ENCODE measurements at regions not wholly inside any gene's neighbourhood (a gene's known extent, or its start where the extent isn't known, plus 50 kb on each side); places are given as distances from the start of the nearest gene placed in this dataset.
"Not testable (repeated sequence)": the region's sequence is repeated elsewhere in the genome, so short reads cannot be mapped to it uniquely, and the experiment has no call there.

DNA sequence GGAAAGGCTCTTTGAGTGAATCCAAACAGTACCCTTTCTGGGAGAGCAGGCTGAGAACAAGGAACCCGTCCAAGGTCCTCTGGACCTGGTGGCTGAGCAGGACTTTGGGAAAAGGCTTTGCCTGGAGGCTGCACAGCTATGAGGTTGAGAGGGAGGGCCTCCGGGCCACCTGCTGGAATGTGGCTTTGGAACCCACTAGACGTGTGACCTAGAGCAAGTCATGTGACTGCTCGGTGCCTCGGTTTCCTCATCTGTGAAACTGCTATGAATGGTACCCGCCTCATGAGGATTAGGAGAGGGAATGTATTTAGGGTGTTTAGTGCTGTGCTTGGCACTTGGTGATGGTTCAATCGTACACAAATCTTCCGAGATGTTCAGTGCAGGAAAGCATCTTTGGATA lies 50.4 kb downstream of the HAPSTR1 start:
- DNase-seq (ENCODE audit: low read depth): no peak

DNA sequence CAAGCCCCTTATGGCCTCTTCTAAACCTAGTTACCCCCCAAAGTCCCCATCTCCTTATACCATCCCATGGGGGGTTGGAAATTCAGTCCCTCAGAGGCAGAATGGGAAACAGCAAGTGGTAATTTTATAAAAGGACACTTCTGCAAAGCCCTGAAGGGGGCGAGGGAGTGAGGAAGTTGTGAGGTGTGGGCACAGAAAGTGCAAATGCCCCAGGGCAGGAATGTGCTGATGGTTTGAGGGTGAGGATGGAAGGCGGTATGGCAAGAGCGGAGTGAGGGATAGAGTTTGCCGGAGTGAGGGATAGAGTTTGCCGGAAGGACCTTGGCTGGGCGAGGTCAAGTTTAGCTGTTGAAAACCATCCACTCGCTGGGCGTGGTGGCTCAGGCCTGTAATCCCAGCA lies 52.7 kb downstream of the HAPSTR1 start:
- DNase-seq (ENCODE audit: low read depth): no peak

DNA sequence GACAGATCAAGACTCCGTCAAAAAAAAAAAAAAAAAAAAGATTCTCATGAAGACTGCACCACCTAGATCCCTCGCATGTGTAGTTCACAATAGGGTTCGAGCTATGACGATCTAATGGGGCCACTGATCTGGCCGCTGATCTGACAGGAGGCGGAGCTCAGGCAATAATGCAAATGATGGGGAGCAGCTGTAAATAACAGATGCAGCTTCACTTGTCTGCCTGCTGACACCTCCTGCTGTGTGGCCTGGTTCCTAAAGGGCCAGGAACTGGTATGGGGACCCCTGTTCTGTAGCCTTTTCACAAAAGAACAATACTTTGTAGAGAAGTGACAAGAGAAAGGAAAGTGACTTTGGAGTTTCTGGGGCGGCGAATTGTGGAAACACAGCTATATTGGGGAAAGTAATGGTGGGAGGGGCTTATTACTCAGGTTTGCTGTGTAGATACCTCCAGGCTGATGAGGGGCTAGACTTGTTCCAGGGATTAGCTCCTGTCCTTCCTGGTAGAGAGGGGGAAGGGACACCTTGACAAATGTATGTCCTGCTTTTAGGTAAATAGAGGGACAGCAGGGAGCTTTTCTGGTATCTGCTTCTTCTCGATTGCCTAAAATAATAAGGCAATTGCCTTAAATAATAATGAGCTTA lies 57.1 kb downstream of the HAPSTR1 start:
- DNase-seq (ENCODE audit: low read depth): no peak

DNA sequence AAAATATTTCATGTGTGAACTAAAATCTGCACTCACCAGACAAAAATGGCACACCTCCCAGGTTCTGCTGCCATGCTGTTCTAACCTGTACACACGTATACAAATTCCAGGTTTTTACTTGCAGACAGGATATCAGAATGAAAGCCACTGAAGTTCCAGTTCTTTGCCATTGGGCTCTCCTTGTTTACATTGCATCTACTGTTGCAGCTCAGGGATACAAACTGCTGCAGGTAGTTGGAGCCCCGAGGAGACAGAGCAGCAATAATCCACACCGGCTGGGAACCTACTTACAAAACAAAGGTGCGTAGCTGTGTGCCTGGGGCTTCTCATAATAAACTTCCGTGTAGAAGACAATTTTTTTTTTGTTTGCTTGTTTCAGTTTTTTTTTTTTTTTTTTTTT lies 59.6 kb downstream of the HAPSTR1 start:
- no peak for DNase-seq (ENCODE audit: low read depth)

DNA sequence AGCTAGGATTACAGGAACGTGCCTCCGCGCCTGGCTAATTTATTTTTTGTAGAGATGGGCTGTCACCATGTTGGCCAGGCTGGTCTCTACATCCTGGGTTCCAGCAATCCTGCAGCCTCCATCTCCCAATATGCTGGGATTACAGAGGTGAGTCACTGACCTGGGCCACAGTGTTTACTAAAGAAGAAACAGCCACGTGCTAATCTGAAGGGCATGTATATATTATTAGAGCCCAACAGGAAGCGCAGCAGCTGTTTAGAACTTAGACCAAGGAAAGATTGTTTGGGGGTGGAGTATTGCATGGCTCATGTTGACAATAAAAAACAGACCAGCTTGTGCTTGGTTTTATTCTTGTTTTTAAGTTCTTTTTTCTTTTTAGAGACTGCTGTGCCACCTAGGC lies 60.2 kb downstream of the HAPSTR1 start:
- peak; percentile 54 for DNase-seq (ENCODE audit: low read depth)

DNA sequence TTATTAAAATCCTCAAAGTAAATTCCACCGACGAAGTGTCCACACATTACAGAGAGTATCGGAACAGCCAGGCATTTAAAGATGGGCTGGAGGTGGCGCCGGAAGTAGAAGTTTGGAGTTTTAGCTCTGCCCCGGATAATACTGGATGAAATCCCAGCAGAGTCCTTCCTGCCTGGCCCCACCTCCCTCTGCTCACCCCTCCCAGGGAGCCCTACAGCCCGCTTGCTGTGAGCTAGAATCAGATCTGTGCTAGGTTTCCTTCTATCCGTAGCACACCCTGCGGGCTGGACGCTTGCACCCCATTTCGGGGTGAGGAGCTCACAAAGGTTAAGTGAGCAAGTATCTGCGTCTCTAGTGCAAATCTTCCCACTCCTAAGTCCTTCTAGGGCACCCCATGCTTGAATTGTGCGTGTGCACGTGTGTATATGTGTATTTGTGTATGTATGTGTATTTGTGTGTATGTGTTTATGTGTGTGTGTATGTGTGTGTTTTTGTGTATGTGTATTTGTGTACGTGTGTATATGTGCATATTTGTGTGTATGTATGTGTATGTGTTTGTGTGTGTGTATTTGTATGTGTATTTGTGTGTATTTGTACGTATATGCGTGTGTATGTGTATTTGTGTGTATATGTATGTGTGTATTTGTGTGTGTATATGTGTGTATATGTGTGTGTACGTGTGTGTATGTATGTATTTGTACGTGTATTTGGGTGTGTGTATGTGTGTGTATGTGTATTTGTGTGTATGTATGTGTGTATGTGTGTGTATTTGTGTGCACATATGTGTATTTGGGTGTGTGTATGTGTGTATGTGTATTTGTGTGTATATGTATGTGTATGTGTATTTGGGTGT lies 61.4 kb downstream of the HAPSTR1 start:
- no peak for DNase-seq (ENCODE audit: low read depth)

DNA sequence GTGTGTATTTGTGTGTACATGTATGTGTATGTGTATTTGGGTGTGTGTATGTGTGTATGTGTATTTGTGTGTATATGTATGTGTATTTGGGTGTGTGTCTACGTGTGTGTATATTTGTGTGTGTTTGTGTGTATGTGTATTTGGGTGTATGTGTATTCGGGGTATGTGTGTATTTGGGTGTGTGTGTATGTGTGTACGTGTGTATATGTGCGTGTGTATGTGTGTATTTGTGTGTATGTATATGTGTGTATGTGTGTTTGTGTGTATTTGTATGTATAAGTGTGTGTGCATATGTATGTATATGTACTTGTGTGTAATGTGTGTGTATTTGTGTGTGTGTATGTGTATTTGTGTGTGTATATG lies 62.0 kb downstream of the HAPSTR1 start:
- no peak for DNase-seq (ENCODE audit: low read depth)

DNA sequence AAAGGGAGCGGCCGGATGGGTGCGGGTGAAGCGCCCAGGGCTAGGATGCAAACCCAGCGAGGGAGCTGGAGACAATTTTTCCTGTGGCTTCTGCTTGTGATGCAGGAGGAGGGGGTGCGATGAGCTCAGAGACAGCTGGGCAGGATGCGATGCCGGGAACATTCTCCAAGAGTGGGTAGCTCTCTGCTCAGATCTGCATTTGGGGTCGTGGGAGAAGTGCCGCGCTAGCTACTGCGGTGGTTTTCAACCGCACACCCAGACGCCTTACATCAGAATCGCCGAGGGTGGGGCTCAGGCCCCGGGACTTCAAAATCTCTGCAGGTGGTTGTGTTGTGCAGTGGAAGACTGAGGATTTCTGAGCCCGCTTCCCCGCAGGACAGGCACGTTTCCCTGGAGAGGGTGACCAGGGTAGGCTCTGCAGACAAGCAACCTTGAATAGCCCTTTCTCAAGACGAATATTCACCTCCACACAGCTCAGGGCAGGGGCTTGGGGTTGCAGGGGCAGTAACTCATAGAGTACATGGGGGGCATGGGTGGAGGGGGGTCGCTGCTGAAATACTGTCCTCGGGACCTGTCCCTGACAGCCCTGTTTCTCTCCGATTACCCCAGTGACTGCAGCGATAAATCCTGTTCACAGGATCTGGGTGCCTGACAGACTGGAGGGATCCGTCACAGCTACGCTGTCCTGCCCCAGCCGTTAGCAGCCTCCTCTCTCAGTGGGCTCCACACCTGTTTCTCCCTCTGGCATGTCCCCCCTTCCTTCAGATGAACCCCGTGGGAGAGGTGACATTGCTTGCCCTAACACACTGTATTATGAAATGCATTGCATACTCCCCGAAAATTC lies 63.3 kb downstream of the HAPSTR1 start:
- no peak for DNase-seq (ENCODE audit: low read depth)

DNA sequence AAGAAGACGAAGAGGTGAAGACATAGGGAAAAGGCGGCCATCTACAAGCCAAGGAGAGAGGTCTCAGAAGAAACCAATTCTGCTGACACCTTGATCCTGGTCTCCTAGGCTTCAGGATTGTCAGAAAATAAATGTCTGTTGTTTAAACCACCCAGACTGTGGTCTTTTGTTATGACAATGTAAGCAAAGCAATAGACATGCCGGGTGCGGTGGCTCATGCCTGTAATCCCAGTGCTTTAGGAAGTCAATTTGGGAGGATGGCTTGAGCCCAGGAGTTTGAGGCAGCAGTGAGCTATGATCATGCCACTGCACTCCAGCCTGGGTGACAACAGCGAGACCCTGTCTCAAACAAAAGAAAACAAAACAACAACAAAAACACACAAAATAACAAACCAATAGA lies 64.4 kb downstream of the HAPSTR1 start:
- DNase-seq (ENCODE audit: low read depth): no peak

DNA sequence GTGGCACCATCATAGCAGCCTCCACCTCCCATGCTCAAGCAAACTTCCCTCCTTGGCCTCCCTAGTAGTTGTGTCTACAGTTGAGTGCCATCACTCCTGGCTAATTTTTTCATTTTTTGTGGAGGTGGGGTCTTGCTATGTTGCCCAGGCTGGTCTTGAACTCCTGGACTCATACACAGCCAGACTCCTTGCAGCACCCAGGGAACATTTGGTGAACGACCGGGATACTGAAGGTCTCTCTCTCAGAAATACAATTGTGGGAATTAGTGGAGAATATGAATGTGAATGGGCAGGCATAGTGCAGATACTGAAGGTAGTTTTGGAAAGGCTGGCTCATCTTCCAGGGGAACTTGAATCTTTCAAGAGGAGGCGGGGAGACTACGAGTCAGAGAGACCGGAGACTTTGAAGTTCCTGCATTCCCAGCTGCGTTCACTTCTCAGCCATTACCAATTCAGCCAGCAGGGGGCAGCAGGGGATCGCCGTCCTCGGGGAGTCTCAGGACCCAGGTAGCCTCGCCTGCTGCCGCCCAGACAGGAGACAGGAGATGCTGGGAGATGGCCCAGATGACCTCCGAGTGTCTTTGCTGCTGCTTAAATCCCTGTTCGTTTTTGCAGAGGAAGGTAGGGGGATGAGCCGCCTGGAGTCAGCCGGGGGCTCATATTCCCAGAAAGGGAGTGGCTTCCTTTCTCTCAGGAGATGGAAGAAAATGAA lies 68.6 kb downstream of the HAPSTR1 start:
- peak; percentile 55 for DNase-seq (ENCODE audit: low read depth)

DNA sequence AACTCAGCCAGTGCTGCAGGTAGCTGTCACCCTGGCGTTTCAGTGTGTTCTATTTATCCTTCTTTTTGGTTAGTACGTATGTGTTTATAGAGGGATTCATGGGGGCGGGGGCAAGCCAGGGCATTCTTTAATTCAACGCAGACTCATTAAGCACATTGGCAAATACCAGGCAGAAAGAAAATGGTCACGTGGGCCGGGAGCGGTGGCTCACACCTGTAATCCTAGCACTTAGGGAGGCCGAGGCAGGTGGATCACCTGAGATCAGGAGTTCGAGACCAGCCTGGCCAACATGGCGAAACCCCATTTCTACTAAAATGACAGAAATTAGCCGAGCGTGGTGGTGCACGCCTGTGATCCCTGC lies 69.1 kb downstream of the HAPSTR1 start:
- DNase-seq (ENCODE audit: low read depth): no peak

DNA sequence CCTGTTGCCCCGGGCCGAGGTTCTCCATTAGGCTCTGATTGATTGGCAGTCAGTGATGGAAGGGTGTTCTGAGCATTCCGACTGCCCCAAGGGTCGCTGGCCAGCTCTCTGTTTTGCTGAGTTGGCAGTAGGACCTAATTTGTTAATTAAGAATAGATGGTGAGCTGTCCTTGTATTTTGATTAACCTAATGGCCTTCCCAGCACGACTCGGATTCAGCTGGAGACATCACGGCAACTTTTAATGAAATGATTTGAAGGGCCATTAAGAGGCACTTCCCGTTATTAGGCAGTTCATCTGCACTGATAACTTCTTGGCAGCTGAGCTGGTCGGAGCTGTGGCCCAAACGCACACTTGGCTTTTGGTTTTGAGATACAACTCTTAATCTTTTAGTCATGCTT lies 74.2 kb downstream of the HAPSTR1 start:
- DNase-seq (ENCODE audit: low read depth): no peak

DNA sequence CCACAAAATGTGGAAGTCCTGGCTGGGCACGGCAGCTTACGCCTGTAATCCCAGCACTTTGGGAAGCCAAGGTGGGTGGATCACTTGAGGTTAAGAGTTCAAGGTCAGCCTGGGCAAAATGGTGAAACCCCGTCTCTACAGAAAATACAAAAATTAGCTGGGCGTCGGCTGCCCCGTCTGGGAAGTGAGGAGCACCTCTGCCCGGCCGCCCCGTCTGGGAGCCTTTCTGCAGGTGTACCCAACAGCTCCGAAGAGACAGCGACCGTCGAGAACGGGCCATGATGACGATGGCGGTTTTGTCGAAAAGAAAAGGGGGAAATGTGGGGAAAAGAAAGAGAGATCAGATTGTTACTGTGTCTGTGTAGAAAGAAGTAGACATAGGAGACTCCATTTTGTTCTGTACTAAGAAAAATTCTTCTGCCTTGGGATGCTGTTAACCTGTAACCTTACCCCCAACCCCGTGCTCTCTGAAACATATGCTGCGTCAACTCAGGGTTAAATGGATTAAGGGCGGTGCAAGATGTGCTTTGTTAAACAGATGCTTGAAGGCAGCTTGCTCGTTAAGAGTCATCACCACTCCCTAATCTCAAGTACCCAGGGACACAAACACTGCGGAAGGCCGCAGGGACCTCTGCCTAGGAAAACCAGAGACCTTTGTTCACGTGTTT lies 75.0 kb downstream of the HAPSTR1 start:
- DNase-seq (ENCODE audit: low read depth): not testable (repeated sequence)

DNA sequence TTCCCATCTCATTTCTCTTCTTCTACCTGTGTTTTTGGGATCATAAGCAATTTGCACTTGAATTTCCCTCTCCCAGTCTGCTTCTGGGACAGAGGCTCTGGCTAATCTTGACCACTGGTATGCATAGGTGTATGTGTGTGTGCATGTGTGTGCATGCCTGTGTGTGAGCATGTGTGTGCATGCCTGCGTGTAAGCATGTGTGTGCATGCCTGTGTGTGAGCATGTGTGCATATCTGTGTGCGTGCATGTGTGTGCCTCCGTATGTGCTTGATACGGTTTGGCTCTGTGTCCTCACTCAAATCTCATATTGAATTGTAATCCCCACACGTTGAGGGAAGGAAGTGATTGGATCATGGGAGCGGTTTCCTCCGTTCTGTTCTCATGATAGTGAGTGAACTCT lies 77.7 kb downstream of the HAPSTR1 start:
- DNase-seq (ENCODE audit: low read depth): no peak

DNA sequence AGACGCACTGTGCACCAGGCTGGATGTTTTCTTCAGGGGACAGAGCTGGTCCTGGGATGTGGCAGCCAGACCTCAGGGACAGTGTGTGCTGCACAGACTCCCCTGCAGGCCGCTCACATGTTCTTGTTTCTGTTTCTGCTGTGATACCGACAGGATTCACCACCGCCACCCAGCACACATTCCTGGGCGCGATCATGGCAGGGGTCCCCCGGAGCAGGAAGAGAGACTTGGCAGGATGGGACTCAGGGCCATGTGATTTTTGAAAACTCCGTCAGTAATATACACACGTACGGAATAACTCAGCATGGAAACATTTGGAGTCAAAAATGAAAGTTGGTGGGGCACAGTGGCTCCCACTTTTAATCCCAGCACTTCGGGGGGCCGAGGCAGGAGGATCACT lies 79.0 kb downstream of the HAPSTR1 start:
- no peak for DNase-seq (ENCODE audit: low read depth)

DNA sequence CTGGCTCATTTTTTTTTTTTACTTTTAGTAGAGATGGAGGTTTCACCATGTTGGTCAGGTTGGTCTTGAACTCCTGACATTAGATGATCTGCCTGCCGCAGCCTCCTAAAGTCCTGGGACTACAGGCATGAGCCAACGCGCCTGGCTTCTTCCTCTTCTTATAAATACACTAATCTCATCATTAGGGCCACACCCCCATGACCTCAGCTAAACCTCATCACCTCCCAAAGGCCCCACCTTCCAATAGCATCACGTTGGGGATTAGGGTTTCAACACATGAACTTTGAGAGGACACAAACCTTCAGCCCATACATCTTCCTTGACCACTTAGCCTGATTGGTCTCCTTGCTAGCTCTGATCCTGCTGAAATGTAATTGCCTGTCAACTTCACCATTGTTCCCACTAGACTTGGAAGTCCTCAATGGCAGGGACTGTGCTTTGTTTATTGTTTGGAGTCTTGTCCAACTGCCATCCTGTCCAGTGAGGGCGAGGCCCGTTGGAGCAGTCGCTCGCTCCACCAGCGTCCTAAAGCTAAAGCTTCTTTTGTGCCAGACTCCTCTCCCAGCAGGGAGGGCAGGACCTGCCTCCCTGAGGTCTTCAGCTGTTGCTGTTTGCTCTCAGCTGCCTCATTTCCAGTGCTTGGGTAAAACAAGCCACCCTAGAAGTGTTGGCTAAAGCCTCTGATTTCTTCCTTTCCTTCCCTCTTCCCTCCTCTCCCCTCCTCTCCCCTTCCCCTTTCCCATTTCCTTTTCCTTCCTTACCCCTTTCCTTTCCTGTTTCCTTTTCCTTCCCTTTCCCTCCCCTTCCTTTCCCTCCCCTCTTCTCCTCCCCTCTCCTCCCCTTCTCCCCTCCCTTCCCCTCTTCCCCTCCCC lies 85.3 kb downstream of the HAPSTR1 start:
- peak; percentile 23 for DNase-seq (ENCODE audit: low read depth)

DNA sequence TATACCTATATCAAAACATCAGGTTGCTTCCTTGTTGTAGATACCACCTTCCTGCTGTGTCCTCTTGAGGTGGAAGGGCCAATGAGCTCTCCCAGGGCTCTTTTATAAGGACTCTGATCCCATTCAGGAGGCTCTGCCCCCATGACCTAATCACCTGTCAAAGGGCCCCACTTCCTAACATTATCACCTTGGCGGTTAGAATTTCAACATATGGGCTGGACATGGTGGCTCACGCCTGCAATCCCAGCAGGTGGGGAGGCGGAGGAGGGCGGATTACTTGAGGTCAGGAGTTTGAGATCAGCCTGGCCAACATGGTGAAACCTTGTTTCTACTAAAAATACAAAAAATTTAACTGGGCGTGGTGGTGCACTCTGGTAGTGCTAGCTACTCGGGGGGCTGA lies 86.4 kb downstream of the HAPSTR1 start:
- no peak for DNase-seq (ENCODE audit: low read depth)

DNA sequence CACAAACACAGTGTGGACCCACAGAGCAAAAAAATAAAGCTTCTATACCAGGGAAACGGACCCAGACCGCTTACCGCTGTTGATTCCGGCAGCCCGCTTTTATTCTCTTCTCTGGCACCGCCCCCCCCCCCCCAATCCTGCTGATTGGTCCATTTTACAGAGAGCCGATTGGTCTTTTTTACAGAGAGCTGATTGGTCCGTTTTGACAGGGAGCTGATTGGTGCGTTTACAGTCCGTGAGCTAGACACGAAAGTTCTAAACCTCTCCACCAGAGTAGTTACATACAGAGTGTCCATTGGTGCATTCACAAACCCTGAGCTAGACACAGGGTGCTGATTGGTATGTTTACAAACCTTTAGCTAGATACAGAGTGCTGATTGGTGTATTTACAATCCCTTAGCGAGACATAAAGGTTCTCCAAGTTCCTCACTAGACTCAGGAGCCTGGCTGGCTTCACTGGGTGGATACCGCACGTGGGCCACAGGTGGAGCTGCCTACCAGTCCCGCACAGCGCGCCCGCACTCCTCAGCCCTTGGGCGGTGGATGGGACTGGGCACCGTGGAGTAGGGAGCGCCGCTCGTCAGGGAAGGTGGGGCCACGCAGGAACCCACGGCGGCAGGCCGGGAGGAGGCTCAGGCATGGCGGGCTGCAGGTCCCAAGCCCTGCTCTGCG lies 92.4 kb downstream of the HAPSTR1 start:
- no peak for DNase-seq (ENCODE audit: low read depth)

DNA sequence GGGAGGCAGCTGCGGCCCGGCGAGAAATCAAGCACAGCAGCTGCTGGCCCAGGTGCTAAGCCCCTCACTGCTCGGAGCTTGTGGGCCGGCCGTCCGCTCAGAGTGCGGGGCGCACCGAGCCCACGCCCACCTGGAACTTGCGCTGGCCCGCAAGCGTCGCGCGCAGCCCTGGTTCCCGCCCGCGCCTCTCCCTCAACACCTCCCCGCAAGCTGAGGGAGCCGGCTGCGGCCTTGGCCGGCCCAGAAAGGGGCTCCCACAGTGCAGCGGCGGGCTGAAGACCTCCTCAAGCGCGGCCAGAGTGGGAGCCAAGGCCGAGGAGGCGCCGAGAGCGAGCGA lies 92.9 kb downstream of the HAPSTR1 start:
- DNase-seq (ENCODE audit: low read depth): no peak

DNA sequence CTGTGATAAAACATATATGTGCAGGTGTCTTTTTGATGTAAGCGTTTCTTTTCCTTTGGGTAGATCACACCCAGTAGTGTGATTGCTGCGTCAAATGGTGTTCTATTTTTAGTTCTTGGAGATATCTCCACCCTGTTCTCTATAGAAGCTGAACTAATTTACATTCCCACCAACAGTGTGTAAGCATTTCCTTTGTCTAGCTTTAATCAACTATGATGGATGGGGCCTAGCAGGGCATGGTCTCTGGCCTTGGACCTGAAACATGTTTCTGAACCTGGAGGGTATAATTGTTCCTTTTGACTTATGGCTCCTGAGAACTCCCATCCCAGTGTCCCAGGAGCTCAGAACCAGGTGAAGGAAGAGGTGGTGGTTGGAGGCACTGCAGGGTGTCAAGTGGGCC lies 93.9 kb downstream of the HAPSTR1 start:
- DNase-seq (ENCODE audit: low read depth): no peak
